Osteocyte (in vitro differentiated cells): ENCODE measurements at regions not wholly inside any gene's neighbourhood (a gene's known extent, or its start where the extent isn't known, plus 50 kb on each side); places are given as distances from the start of the nearest gene placed in this dataset.

ENCODE experiments used
- DNase-seq: peaks from one replicate; pipeline ENCODE4 v3.0.0; 2021; ENCODE audit warnings: mixed read lengths; ENCODE audit not compliant: unreplicated experiment; ENCODE audit errors: extremely low spot score
- H3K27ac Mint-ChIP-seq: one replicate; pipeline ENCODE4 v1.8.0; 2021; ENCODE audit warnings: mild to moderate bottlenecking, mixed read lengths; ENCODE audit not compliant: unreplicated experiment
- H3K27me3 Mint-ChIP-seq: one replicate; pipeline ENCODE4 v1.8.0; 2021; ENCODE audit warnings: mixed read lengths; ENCODE audit not compliant: unreplicated experiment
- H3K36me3 Mint-ChIP-seq: one replicate; pipeline ENCODE4 v1.8.0; 2021; ENCODE audit warnings: mixed read lengths; ENCODE audit not compliant: unreplicated experiment
- H3K4me1 Mint-ChIP-seq: one replicate; pipeline ENCODE4 v1.8.0; 2021; ENCODE audit warnings: mixed read lengths; ENCODE audit not compliant: unreplicated experiment
- H3K4me3 Mint-ChIP-seq: one replicate; pipeline ENCODE4 v1.8.0; 2021; ENCODE audit warnings: mild to moderate bottlenecking, moderate library complexity, mixed read lengths; ENCODE audit not compliant: unreplicated experiment
- H3K9me3 Mint-ChIP-seq: one replicate; pipeline ENCODE4 v1.8.0; 2021; ENCODE audit warnings: mixed read lengths; ENCODE audit not compliant: unreplicated experiment
- TF ChIP-seq, protein P1 (sequence below): fragments of 200-600 bp; sonication (generic); IDR thresholded peaks from 2 replicates; pipeline ENCODE4 v1.5.0; 2021; ENCODE audit warnings: antibody characterized with exemption, mild to moderate bottlenecking, moderate library complexity

DNA sequence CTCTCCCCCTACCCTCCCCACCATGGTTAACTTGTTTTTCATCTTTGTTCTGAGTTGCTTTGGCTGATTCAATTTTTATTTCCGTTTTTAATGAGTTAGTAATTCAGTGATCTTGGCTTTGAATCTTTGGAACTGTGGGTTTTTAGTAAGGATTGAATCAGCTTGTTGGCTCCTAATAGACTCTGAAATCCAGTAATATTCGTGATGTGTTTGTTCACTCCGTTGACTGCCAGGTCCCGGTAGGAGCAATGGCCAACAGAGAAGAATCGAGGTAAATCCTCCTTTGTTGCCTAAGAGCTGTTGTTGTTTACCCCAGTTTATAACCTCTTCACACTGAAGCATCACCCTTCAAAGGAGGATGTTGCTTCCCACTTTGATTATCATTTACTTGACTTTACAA is 92.7 kb downstream of the PCSK1 start:
- no peak for DNase-seq
- Mint-ChIP-seq H3K27ac (no peak overlapping the region), H3K36me3 (no peaks in the 10 kb centered on the region), H3K4me3 (no peak overlapping the region), H3K9me3 (no peaks in the 10 kb centered on the region), H3K4me1 (peaks cover 28% of the 10 kb centered on the region), H3K27me3 (no peaks in the 10 kb centered on the region)
- TF ChIP-seq, protein P1, sequence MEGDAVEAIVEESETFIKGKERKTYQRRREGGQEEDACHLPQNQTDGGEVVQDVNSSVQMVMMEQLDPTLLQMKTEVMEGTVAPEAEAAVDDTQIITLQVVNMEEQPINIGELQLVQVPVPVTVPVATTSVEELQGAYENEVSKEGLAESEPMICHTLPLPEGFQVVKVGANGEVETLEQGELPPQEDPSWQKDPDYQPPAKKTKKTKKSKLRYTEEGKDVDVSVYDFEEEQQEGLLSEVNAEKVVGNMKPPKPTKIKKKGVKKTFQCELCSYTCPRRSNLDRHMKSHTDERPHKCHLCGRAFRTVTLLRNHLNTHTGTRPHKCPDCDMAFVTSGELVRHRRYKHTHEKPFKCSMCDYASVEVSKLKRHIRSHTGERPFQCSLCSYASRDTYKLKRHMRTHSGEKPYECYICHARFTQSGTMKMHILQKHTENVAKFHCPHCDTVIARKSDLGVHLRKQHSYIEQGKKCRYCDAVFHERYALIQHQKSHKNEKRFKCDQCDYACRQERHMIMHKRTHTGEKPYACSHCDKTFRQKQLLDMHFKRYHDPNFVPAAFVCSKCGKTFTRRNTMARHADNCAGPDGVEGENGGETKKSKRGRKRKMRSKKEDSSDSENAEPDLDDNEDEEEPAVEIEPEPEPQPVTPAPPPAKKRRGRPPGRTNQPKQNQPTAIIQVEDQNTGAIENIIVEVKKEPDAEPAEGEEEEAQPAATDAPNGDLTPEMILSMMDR = no peak

DNA sequence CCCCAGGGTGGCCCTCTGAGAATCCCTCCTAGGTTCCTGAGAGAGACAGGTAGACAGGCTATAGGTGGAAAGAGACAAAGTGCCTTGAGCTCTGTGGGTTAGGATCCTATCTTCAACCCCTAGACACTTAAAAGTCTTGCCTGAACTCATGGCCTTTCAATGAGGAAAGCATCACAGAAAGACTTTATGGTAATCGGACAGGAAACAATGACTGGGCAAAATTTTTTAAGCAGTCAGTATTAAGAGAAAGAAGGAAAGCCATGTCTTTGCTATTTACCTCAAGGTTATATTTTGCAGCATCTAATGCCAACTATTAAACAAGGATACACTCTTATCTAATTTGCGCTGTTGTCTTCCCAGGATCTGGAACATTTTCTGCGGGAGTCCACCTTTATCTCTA is 93.2 kb downstream of the PCSK1 start:
- no peaks in the 10 kb centered on the region for H3K27me3 Mint-ChIP-seq
- TF ChIP-seq, protein P1 = no peak
- peaks cover 28% of the 10 kb centered on the region for H3K4me1 Mint-ChIP-seq
- no peak for DNase-seq
- H3K27ac Mint-ChIP-seq = no peak overlapping the region
- H3K4me3 Mint-ChIP-seq = no peak overlapping the region
- no peaks in the 10 kb centered on the region for H3K9me3 Mint-ChIP-seq
- no peaks in the 10 kb centered on the region for H3K36me3 Mint-ChIP-seq

- Mint-ChIP-seq H3K4me3 (no peak overlapping the region), H3K27ac (peak overlapping the region; percentile 76), H3K27me3 (no peaks in the 10 kb centered on the region), H3K4me1 (peaks cover 29% of the 10 kb centered on the region), H3K9me3 (no peaks in the 10 kb centered on the region), H3K36me3 (no peaks in the 10 kb centered on the region)
- TF ChIP-seq, protein P1 = no peak
- DNase-seq = no peak
Measured at GRCh38 chr5:96338624-96339415, 94.2 kb downstream of the PCSK1 start.

- no peak overlapping the region for H3K4me3 Mint-ChIP-seq
- H3K27ac Mint-ChIP-seq = peak overlapping the region; percentile 76
- TF ChIP-seq, protein P1 = no peak
- H3K9me3 Mint-ChIP-seq = no peaks in the 10 kb centered on the region
- DNase-seq = no peak
- no peaks in the 10 kb centered on the region for H3K27me3 Mint-ChIP-seq
- no peaks in the 10 kb centered on the region for H3K36me3 Mint-ChIP-seq
- peaks cover 33% of the 10 kb centered on the region for H3K4me1 Mint-ChIP-seq
Measured at GRCh38 chr5:96338091-96338490, 95.0 kb downstream of the PCSK1 start.

- Mint-ChIP-seq H3K9me3 (no peaks in the 10 kb centered on the region), H3K36me3 (no peaks in the 10 kb centered on the region), H3K4me3 (no peak overlapping the region), H3K27ac (no peak overlapping the region), H3K27me3 (no peaks in the 10 kb centered on the region), H3K4me1 (peaks cover 36% of the 10 kb centered on the region)
- DNase-seq = no peak
- TF ChIP-seq, protein P1 = no peak
Measured at GRCh38 chr5:96337048-96337781, 95.8 kb downstream of the PCSK1 start.
